NCI-H1436 treated with DMSO at 0.1 percent for 48 hours (cell line): ENCODE measurements at regions not wholly inside any gene's neighbourhood (a gene's known extent, or its start where the extent isn't known, plus 50 kb on each side); places are given as distances from the start of the nearest gene placed in this dataset.

Experiments used
- DNase-seq: peaks from one replicate; lab custom pipeline; 2025; lab: John Stamatoyannopoulos, UW

- DNase-seq, result no peak
Measured at GRCh38 chr20:23205611-23206041, 119.5 kb upstream of the CD93 start.

- DNase-seq, result no peak
Measured at GRCh38 chr20:23205211-23205610, 119.1 kb upstream of the CD93 start.

GRCh38 chr20:23203951-23204730 is 118.0 kb upstream of the CD93 start:
- DNase-seq, result no peak

GRCh38 chr20:23203310-23203709 is 117.2 kb upstream of the CD93 start:
- no peak for DNase-seq

GRCh38 chr20:23201658-23202057 is 115.5 kb upstream of the CD93 start:
- DNase-seq, result no peak

GRCh38 chr20:23200914-23201313 is 114.8 kb upstream of the CD93 start:
- DNase-seq, result no peak

- no peak for DNase-seq
Measured at GRCh38 chr20:23200413-23200812, 114.3 kb upstream of the CD93 start.

GRCh38 chr20:23199356-23199755 is 113.2 kb upstream of the CD93 start:
- DNase-seq, result no peak

- DNase-seq, result no peak
Measured at GRCh38 chr20:23198815-23199214, 112.7 kb upstream of the CD93 start.

- no peak for DNase-seq
Measured at GRCh38 chr20:23197836-23198235, 111.7 kb upstream of the CD93 start.

GRCh38 chr20:23195636-23196035 is 109.5 kb upstream of the CD93 start:
- DNase-seq, result no peak

GRCh38 chr20:23193801-23194384 is 107.8 kb upstream of the CD93 start:
- DNase-seq, result no peak

- DNase-seq, result no peak
Measured at GRCh38 chr20:23192469-23192868, 106.3 kb upstream of the CD93 start.

- DNase-seq, result no peak
Measured at GRCh38 chr20:23190557-23190956, 104.4 kb upstream of the CD93 start.

GRCh38 chr20:23189854-23190253 is 103.7 kb upstream of the CD93 start:
- no peak for DNase-seq

- no peak for DNase-seq
Measured at GRCh38 chr20:23189341-23189740, 103.2 kb upstream of the CD93 start.

GRCh38 chr20:23188377-23189169 is 102.4 kb upstream of the CD93 start:
- DNase-seq, result no peak

- DNase-seq, result no peak
Measured at GRCh38 chr20:23187751-23188150, 101.6 kb upstream of the CD93 start.

- no peak for DNase-seq
Measured at GRCh38 chr20:23186808-23187207, 100.7 kb upstream of the CD93 start.

- no peak for DNase-seq
Measured at GRCh38 chr20:23180451-23180921, 94.4 kb upstream of the CD93 start.

- no peak for DNase-seq
Measured at GRCh38 chr20:23179766-23180403, 93.8 kb upstream of the CD93 start.

- DNase-seq, result no peak
Measured at GRCh38 chr20:23178806-23179205, 92.7 kb upstream of the CD93 start.
